ENCODE measurements at regions not wholly inside any gene's neighbourhood (a gene's known extent, or its start where the extent isn't known, plus 50 kb on each side); places are given as distances from the start of the nearest gene placed in this dataset.

DNA sequence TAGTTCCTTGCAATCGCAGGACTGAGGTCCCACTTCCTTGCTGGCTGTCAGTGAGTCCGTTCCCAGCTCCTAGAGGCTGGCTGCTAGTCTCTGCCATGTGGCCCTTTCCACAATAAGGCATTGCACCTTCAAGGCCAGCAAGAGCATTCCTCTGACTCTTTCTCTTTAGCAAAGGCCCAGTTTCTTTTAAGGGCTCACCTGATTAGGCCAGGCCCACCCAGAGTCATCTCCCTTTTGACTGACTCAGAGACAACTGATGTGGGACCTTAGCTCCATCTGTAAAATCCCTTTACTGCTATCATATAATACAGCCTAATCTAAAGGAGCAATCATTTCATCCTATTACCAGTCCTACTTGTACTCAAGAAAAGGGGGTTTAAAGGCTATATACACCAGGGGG, 278.2 kb downstream of the SLC4A3 start:
- DNase-seq, result no peak

- no peak for DNase-seq
Measured at GRCh38 chr2:219906114-219907010, 278.9 kb downstream of the SLC4A3 start.

GRCh38 chr2:219907011-219907365, 279.6 kb downstream of the SLC4A3 start:
- no peak for DNase-seq

DNA sequence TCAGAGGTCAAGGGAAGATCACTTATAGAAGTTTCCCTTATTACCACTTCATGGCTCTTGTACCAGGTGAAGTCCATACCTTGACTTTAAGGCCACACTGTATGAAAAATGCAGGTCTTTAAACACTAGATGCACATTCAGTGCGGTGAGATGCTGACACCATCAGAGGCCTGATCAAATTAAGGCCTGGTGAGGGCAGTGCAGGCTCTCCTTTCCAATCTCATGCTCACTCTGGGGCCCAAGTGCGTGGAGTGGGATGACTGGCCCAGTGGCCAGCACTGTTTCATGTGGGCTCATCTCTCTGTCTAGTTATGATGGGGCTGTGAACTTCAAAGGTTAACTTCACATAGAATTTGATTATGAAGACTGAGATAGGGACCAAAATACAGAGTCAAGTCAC, 281.1 kb downstream of the SLC4A3 start:
- DNase-seq, result no peak

GRCh38 chr2:219911541-219911940, 284.1 kb downstream of the SLC4A3 start:
- no peak for DNase-seq

DNA sequence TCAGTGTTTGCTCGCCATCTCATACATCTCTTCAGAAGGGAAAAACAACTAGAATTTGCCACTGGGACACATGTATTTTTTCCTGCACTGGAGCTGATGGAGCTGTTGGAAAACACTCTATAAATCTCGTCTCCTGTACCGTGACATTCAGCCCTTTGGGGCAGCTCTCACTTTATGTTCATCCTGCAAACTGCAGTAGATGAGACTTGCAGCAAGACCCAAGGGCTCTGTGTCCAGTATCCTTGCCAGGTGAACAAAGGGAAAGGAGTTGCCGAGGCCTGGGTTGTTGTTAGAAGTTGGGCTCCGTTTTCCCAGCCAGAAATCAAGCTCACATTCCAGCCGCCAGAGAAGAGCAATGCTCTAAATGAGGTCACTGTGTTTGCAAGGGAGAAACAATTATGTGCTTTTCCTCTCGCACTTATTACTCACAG, 285.1 kb downstream of the SLC4A3 start:
- DNase-seq, result no peak

DNA sequence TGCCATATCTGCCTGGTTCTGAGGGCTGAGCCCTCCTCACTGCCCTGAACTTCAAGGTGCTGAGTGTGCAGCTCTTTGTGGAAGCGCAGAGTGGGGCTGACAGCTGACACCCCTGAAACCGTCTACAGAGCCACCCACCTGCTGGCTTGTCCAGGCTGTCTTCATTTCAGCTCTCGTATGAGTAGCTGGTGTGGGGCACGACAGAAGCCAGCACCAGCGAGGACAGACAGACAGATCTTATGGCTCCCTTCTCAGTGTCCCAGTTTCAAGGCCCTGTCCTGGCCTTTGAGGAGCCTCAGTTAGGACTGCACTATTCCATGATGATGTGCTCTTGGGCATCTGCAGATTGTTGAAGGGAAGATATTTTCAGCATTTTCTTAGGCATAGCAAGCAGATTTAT, 287.1 kb downstream of the SLC4A3 start:
- DNase-seq, result no peak

- no peak for DNase-seq
Measured at GRCh38 chr2:219916281-219916680, 288.9 kb downstream of the SLC4A3 start.

DNA sequence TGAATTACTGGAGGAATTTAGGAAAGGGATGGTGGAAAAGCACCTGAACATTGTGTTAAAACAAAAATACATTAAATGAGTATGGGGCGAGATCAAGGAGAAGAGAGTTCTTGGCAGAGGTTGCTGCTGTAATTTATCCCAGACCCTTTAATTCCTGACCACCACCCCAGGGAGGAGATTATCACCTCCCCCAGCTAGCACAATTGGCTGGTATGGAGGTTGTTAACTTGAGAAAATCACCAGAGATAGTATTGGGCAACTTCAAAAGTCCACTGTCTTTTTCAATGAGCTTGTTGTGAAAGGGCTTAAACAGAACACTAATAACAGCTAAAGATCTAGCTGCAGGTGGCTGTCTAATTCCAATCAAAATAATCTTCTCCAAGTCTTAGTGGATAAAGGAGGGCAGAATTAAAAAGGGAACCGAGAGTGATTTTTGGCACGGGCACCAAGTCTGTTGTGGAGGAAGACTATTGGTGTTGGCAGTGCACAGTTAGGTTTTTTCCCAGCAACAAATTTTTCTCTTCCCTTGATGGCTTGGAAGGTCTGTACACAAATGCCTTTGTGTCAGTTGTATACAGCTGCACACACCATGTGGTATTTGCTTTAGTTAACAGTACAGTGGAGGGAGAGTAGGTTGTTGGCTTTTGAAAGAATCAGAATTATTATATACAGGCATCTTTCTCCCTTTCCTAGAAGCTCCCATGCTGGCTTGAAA, 289.5 kb downstream of the SLC4A3 start:
- no peak for DNase-seq

GRCh38 chr2:219918254-219918653, 290.8 kb downstream of the SLC4A3 start:
- DNase-seq, result no peak

DNA sequence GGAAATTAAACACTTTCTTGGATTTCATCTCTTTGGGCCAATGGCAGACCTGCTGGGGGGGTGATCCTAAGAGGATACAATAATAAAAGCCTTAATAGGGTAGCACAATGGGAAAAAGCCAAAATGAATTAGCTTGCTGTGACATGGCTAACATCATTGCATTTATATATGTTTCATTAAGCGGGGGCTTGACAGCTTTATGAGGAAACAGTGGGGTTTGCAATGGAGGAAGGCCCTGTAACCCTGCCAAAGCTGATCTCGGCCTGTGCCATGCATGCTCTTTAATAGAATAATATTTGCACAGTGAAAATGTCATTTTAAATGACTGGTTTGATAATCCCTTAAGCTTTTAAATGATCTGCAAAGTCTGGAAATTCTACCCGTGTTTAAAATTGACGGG, 291.5 kb downstream of the SLC4A3 start:
- DNase-seq, result no peak

DNA sequence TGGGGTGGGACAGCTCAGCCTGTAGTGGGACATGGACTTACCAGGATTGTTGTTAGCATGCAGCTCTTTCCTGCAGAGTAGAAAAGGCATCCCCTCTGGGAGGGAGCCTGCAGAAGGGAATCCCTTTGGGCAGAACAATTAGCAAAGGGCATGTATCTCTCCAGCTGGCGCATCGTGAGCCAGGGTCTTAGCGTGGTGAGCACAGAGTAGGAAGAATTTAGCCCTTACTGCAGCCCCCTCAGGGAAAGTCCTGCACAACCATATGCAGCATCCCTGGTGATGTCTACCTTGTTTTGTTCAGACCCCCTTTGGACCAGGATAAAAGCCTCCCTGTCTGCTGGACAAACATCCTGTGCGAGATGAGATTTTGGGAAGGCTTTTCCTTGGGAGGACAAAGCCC, 292.1 kb downstream of the SLC4A3 start:
- no peak for DNase-seq

DNA sequence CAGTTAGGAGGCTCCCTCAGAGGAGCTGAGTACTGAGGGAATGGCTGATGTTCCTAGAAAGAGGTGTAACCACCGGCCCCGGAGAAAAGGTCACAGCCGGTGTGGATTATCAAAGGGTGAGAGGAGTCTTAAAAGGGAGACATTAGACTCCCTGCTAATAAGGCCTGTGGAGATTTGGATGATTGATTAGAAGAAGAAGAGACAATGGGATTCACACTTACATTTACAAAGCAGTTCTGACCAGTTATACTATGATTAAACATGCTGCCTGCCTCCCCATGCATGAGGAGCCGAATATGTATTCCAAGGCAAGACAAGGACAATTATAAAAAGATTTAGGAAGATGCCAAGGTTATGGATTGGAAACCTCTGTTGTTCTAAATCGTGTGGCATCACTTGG, 302.4 kb downstream of the SLC4A3 start:
- DNase-seq, result no peak

DNA sequence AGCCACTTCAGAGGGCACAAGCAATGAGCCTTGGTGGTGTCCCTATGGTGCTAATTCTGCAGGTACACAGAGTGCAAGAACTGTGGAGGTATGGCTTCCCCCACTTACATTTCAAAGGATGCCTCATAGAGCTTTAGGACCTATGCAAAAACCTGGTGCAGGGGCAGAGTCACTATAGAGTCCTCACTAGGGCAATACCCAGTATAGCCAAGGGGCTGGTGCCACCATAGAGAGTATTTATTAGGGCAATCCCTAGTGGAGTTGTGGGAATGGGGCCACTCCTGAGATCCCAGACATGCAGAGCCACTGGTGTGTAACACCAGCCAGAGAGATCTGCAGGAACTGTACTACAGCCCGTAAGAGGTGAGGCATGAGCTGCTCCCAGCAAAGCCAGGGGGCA, 312.2 kb downstream of the SLC4A3 start:
- DNase-seq, result no peak

DNA sequence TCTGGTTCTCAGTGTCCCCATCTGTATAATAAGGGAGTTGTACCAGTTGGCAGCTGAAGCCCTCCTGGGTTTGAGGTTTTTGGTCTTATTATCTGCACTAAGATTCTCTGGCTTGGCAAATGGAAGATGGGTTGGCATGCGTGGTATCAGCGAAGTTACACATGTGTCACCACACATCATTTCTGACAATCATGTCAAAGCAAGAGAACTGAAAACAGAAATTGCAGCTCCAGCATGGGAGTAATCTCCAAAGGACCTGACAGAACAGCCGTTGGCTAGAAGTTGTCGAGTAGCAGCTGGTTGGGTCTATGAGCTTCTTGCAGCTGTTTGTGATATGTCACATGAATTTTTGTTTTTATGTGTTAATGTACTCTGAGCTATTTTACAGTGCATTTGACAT, 317.4 kb downstream of the SLC4A3 start:
- no peak for DNase-seq

DNA sequence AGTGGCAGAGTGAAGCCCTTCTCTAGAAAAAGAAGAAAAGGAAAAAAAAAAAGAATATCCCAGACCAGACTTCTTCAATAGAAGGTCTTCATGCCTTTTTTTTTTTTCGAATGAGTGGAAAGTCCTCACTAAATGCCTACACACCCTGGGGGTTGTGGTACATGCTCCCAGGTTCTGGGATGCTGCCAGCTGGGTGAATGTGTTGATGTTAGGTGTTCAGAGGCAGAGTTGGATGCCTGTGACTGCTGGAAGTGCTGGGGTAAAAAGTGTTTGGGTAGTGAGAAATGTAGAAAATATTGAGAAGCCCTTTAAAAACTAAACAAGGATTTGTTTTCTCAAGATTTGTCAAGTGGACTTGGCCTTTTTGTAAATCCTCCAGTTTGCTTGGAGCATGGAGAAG, 318.6 kb downstream of the SLC4A3 start:
- DNase-seq, result no peak

DNA sequence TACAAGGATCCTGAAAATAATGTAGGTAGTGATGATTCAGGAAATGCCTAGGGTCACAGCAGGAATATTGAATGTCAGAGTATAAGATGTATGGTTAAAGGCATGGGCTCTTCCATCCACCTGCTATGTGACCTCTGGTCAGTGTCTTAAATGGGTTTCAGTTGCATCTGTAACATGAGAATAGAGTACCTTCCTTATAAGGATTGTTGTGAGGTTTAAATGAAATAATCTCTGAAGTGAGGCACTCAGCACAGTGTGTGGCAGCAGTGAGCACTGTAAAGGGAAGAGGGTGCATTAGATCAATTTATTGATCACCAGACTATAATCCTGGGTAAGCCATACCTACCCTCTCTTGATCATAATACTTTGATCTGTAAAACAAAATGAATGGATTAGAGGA, 319.1 kb downstream of the SLC4A3 start:
- DNase-seq, result no peak

DNA sequence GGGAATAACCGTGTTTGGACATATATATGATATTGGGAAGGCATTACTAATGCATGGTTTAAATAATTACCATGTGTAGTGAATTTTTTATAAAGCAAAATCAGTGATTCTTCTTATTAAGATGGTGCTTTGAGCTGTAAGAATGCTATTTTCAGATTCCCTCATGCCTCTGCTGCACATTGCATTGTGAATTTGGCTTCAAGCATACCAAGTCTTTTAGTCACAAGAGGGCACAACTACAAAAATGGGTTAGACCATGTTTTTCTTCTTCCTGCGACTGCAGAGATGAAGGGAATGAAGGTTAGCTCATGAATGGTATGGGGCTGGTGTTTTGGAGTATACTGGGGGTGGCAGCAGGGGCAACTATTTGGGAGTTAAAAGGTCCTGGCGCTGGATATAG, 320.1 kb downstream of the SLC4A3 start:
- no peak for DNase-seq

- no peak for DNase-seq
Measured at GRCh38 chr2:219949053-219949452, 321.6 kb downstream of the SLC4A3 start.

DNA sequence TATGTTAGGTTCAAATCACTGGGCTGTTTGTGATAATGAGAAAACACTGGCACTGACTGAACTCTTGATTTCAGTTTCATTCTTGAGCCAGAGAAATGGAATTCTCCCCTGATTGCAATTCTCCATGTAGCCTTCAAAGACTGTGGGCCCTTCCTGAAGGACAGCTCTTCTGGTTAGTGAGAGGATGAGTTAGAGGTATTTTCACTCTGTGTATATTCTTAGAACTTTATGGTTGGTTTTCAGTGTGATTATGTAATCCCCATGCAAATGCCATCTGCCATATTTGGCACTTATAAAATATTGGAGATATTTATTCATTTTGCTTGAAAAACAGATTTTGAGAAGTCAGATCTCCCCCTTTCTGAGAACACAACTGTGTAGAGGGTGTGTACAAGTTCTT, 323.7 kb downstream of the SLC4A3 start:
- DNase-seq, result no peak

DNA sequence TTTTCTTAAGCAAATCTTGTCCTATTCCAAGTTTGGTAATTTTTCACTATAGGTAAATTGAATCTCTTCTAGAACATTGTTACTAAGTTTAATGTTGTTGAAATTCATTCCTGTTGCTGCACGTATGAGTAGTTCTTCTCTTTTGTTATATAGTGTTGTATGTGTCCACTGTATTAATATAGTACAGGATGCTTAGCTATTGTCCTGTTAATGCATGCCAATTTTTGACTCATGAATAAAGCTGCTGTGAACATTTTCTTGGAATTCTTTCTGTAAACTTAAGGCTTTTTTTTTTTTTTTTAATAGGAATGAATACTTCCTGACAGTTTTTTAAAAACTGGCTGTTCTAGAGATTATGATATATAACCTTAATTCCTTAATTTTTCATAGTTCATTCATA, 326.9 kb downstream of the SLC4A3 start:
- DNase-seq, result no peak

- DNase-seq, result no peak
Measured at GRCh38 chr2:219957820-219958219, 330.4 kb downstream of the SLC4A3 start.

GRCh38 chr2:219958941-219959340, 331.5 kb downstream of the SLC4A3 start:
- no peak for DNase-seq

GRCh38 chr2:219959471-219959870, 332.0 kb downstream of the SLC4A3 start:
- DNase-seq, result no peak

Measured in inflammatory macrophage treated with lipopolysaccharide for 4 hours (primary cell).